Astrocyte (in vitro differentiated cells and primary cell): ENCODE measurements at regions not wholly inside any gene's neighbourhood (a gene's known extent, or its start where the extent isn't known, plus 50 kb on each side); places are given as distances from the start of the nearest gene placed in this dataset.

Experiments
- DNase-seq: peaks from one replicate; pipeline ENCODE4 v3.0.0-alpha.2; 2010; ENCODE audit warnings: low read depth
- FAIRE-seq: peaks from 2 replicates; lab custom pipeline; 2011; peaks lifted over from hg19 to GRCh38; lab: Jason Lieb, UNC
- H2AFZ ChIP-seq: 2 replicates; pipeline ENCODE4 v1.6.0; 2012; ENCODE audit warnings: low read depth, low read length, inconsistent platforms
- H3K27ac ChIP-seq: 2 replicates; pipeline ENCODE4 v1.5.1; 2011; ENCODE audit warnings: low read depth, low read length, inconsistent platforms
- H3K27me3 ChIP-seq: 2 replicates; pipeline ENCODE4 v1.6.0; 2011; ENCODE audit warnings: low read length, inconsistent platforms; ENCODE audit not compliant: insufficient read depth
- H3K36me3 ChIP-seq: 2 replicates; pipeline ENCODE4 v1.5.1; 2011; ENCODE audit warnings: low read length, inconsistent platforms; ENCODE audit not compliant: insufficient read depth
- H3K4me1 ChIP-seq: 2 replicates; pipeline ENCODE4 v1.5.1; 2011; ENCODE audit warnings: low read length, inconsistent platforms; ENCODE audit not compliant: insufficient read depth
- H3K4me2 ChIP-seq: 2 replicates; pipeline ENCODE4 v1.6.0; 2012; ENCODE audit warnings: low read length, inconsistent platforms
- H3K4me3 ChIP-seq: 2 replicates; pipeline ENCODE4 v1.5.1; 2011; ENCODE audit warnings: low read depth, mild to moderate bottlenecking, low read length, inconsistent platforms; ENCODE audit not compliant: insufficient read depth
- H3K79me2 ChIP-seq: 2 replicates; pipeline ENCODE4 v1.6.0; 2012; ENCODE audit warnings: mild to moderate bottlenecking, low read length, inconsistent platforms; ENCODE audit not compliant: insufficient read depth
- H3K9ac ChIP-seq: 2 replicates; pipeline ENCODE4 v1.6.0; 2012; ENCODE audit warnings: mild to moderate bottlenecking, low read length, inconsistent platforms
- H3K9me3 ChIP-seq: 2 replicates; pipeline ENCODE4 v1.5.1; 2012; ENCODE audit warnings: low read depth, mild to moderate bottlenecking, low read length, inconsistent platforms; ENCODE audit not compliant: insufficient read depth
- H4K20me1 ChIP-seq: 2 replicates; pipeline ENCODE4 v1.6.0; 2012; ENCODE audit warnings: low read length, inconsistent platforms; ENCODE audit not compliant: insufficient read depth
- H3K27ac Mint-ChIP-seq: one replicate; pipeline ENCODE4 v1.8.0; 2021; ENCODE audit warnings: mild to moderate bottlenecking, mixed read lengths; ENCODE audit not compliant: unreplicated experiment
- H3K27me3 Mint-ChIP-seq: one replicate; pipeline ENCODE4 v1.8.0; 2021; ENCODE audit warnings: low read depth, mixed read lengths; ENCODE audit not compliant: unreplicated experiment
- H3K36me3 Mint-ChIP-seq: one replicate; pipeline ENCODE4 v1.8.0; 2021; ENCODE audit warnings: low read depth, mixed read lengths; ENCODE audit not compliant: unreplicated experiment
- H3K4me1 Mint-ChIP-seq: one replicate; pipeline ENCODE4 v1.8.0; 2021; ENCODE audit warnings: low read depth, mixed read lengths; ENCODE audit not compliant: unreplicated experiment
- H3K4me3 Mint-ChIP-seq: one replicate; pipeline ENCODE4 v1.8.0; 2021; ENCODE audit warnings: mild to moderate bottlenecking, moderate library complexity, mixed read lengths; ENCODE audit not compliant: unreplicated experiment
- H3K9me3 Mint-ChIP-seq: one replicate; pipeline ENCODE4 v1.8.0; 2021; ENCODE audit warnings: mild to moderate bottlenecking, mixed read lengths; ENCODE audit not compliant: unreplicated experiment
- EZH2 ChIP-seq: IDR thresholded peaks from 2 replicates; pipeline ENCODE4 v1.6.1; 2012; ENCODE audit warnings: mild to moderate bottlenecking, low read length, inconsistent platforms; ENCODE audit not compliant: insufficient read depth
- TF ChIP-seq, protein P1 (sequence below): IDR thresholded peaks from 2 replicates; pipeline ENCODE4 v1.5.1; 2011; ENCODE audit warnings: low read depth, mild to moderate bottlenecking, inconsistent platforms, low read length, moderate library complexity; ENCODE audit not compliant: insufficient read depth

DNA sequence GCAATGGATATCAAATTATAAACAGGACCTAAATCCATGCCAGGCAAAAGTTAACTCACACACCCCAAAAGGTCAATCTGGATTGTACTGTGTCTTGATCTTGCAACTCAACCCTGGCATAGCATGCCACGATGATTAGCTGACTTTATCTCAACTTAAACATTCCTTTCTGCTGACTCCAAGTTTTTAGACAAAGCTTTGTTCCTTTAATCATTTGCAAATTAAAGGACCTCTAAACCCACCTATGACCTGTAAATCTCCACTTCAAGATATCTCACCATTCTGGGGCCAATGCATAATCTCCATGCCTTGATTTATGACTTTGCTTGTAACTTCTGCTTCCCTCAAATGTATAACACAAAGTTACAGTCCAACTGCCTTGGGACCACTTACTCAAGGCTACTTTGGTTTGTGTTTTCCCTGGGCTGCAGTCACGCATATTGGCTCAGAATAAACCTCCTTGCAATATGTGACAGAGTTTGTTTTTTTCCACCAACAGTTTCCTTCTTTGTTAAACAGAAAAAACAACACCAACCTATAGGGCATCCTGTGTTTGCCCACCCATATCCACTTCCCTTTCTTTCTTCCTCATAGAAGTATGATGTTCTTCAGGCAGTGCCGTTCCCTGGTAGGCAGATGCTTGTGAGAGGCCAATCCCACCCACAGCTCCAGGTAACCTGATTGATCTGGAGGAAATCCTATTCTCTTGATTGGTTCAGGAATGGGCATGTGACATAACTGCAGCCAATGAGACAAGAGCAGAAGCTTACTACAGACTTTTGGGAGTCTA lies 390.6 kb upstream of the ERCC4 start:
- H3K4me1 ChIP-seq: no peaks in the 10 kb centered on the region
- H3K4me3 ChIP-seq: no peak overlapping the region
- no peak overlapping the region for H3K27ac Mint-ChIP-seq
- no peaks in the 10 kb centered on the region for H3K36me3 ChIP-seq
- H3K4me3 Mint-ChIP-seq: no peak overlapping the region
- H3K27me3 ChIP-seq: no peaks in the 10 kb centered on the region
- H3K9me3 Mint-ChIP-seq: no peaks in the 10 kb centered on the region
- no peaks in the 10 kb centered on the region for H3K27me3 Mint-ChIP-seq
- no peak overlapping the region for H3K9ac ChIP-seq
- FAIRE-seq (no peak), DNase-seq (no peak)
- no peak overlapping the region for H3K27ac ChIP-seq
- no peaks in the 10 kb centered on the region for H4K20me1 ChIP-seq
- no peak overlapping the region for H2AFZ ChIP-seq
- peaks cover 2% of the 10 kb centered on the region for H3K36me3 Mint-ChIP-seq
- peaks cover 6% of the 10 kb centered on the region for H3K4me1 Mint-ChIP-seq
- peaks cover 2% of the 10 kb centered on the region for H3K9me3 ChIP-seq
- no peaks in the 10 kb centered on the region for H3K79me2 ChIP-seq
- H3K4me2 ChIP-seq: no peak overlapping the region
- no peak for TF ChIP-seq EZH2
- TF ChIP-seq, protein P1, sequence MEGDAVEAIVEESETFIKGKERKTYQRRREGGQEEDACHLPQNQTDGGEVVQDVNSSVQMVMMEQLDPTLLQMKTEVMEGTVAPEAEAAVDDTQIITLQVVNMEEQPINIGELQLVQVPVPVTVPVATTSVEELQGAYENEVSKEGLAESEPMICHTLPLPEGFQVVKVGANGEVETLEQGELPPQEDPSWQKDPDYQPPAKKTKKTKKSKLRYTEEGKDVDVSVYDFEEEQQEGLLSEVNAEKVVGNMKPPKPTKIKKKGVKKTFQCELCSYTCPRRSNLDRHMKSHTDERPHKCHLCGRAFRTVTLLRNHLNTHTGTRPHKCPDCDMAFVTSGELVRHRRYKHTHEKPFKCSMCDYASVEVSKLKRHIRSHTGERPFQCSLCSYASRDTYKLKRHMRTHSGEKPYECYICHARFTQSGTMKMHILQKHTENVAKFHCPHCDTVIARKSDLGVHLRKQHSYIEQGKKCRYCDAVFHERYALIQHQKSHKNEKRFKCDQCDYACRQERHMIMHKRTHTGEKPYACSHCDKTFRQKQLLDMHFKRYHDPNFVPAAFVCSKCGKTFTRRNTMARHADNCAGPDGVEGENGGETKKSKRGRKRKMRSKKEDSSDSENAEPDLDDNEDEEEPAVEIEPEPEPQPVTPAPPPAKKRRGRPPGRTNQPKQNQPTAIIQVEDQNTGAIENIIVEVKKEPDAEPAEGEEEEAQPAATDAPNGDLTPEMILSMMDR: no peak

DNA sequence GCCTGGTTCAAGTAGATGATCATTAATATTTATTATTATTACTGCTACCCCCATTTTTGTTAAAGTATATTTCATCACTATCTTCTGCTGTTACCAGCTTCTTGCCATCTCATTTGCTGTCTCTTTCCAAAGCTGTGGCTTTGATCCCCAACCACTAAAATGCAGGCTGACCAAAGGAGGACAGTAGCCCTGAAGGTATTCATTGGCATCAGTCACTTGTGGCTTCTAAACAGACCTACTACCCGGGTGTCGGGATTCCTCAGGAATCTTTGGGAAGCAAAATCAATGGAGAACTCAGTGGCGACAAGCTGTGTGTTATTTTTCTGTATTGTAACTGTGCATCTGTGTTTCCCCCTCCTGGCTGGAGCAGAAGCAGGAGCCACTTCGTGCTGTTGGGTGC lies 379.2 kb upstream of the ERCC4 start:
- H3K9me3 ChIP-seq: no peaks in the 10 kb centered on the region
- TF ChIP-seq, protein P1: no peak
- no peak overlapping the region for H2AFZ ChIP-seq
- H3K4me3 ChIP-seq: no peak overlapping the region
- Mint-ChIP-seq H3K4me1 (peaks cover 2% of the 10 kb centered on the region), H3K27me3 (no peaks in the 10 kb centered on the region), H3K36me3 (peaks cover 2% of the 10 kb centered on the region), H3K4me3 (no peak overlapping the region), H3K9me3 (peaks cover 2% of the 10 kb centered on the region), H3K27ac (no peak overlapping the region)
- DNase-seq (no peak), FAIRE-seq (no peak)
- H3K27ac ChIP-seq: no peak overlapping the region
- H3K4me1 ChIP-seq: no peaks in the 10 kb centered on the region
- H3K9ac ChIP-seq: no peak overlapping the region
- no peaks in the 10 kb centered on the region for H3K36me3 ChIP-seq
- H3K4me2 ChIP-seq: no peak overlapping the region
- H3K79me2 ChIP-seq: no peaks in the 10 kb centered on the region
- no peaks in the 10 kb centered on the region for H3K27me3 ChIP-seq
- H4K20me1 ChIP-seq: no peaks in the 10 kb centered on the region

GRCh38 chr16:13542284-13542683 lies 377.7 kb upstream of the ERCC4 start:
- no peak overlapping the region for H3K27ac Mint-ChIP-seq
- H3K36me3 Mint-ChIP-seq: peaks cover 2% of the 10 kb centered on the region
- H3K4me3 Mint-ChIP-seq: no peak overlapping the region
- H3K9me3 Mint-ChIP-seq: peaks cover 2% of the 10 kb centered on the region
- Histone ChIP-seq H3K4me3 (no peak overlapping the region), H3K36me3 (no peaks in the 10 kb centered on the region), H4K20me1 (no peaks in the 10 kb centered on the region), H3K27ac (no peak overlapping the region), H3K79me2 (no peaks in the 10 kb centered on the region), H3K4me2 (no peak overlapping the region), H2AFZ (no peak overlapping the region), H3K27me3 (no peaks in the 10 kb centered on the region), H3K9me3 (no peaks in the 10 kb centered on the region), H3K4me1 (no peaks in the 10 kb centered on the region), H3K9ac (no peak overlapping the region)
- FAIRE-seq (no peak), DNase-seq (no peak)
- H3K4me1 Mint-ChIP-seq: peaks cover 2% of the 10 kb centered on the region
- TF ChIP-seq EZH2: no peak
- TF ChIP-seq, protein P1: no peak
- H3K27me3 Mint-ChIP-seq: no peaks in the 10 kb centered on the region
